ENCODE measurements at regions not wholly inside any gene's neighbourhood (a gene's known extent, or its start where the extent isn't known, plus 50 kb on each side); places are given as distances from the start of the nearest gene placed in this dataset.

DNA sequence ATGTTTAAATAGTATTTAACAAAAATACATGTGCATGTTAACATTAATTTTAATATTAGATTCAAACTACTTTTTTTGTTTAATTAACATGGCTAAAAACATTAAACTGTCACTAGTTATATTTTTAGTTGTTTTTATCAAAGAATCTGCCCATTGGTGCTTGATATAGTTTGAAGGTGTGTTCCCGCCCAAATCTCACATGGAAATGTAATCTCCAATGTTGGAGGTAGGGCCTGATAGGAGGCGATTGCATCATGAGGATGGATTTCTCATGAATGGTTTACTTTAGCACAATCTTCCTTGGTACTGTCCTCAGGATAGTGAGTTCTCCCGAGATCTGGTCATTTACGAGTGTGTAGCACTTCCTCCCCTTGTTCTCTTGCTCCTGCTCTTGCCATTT is 2459.4 kb downstream of the PCDH9 start:
- dilution Hi-C loops (cut with MboI; ENCODE audit: extremely low pct_ligation_motif_present, low sequenced_read_pairs) (no loop called here), intact Hi-C loops (cut with micrococcal nuclease) (no loop called here)
- no peak overlapping the region for H3K4me3 ChIP-seq (replicated peaks in 1 of 3; ENCODE audit: insufficient read depth in 1 of 3, low read depth in 1 of 3, low read length in 3 of 3)
- H3K27ac ChIP-seq (ENCODE audit: insufficient read depth, low read depth, low read length) = no peak overlapping the region
- H3K9ac ChIP-seq (replicated peaks; ENCODE audit: extremely low read depth, insufficient read depth, low read length) = no peak overlapping the region
- DNase-seq (ENCODE audit: low read depth, low spot score) (no peak), FAIRE-seq (no peak)
- no peaks in the 10 kb centered on the region for H3K79me2 ChIP-seq (ENCODE audit: control insufficient read depth, insufficient read depth, low read length)
- CTCF ChIA-PET = no interaction called here
- no peaks in the 10 kb centered on the region for H3K9me1 ChIP-seq (replicated peaks; ENCODE audit: control insufficient read depth, extremely low read depth, insufficient read depth, low read length)
- H2AFZ ChIP-seq (ENCODE audit: low read depth, low read length) = no peak overlapping the region
- H3K27me3 ChIP-seq (ENCODE audit: control insufficient read depth in 2 of 2, insufficient read depth in 2 of 2, low read length in 2 of 2) = no peaks in the 10 kb centered on the region
- H3K9me3 ChIP-seq (replicated peaks; ENCODE audit: control insufficient read depth, insufficient read depth, low read length) = no peaks in the 10 kb centered on the region
- peaks cover 21% of the 10 kb centered on the region for H3K4me1 ChIP-seq (ENCODE audit: control insufficient read depth, extremely low read depth, insufficient read depth, low read length)
- no peaks in the 10 kb centered on the region for H3K36me3 ChIP-seq (ENCODE audit: control insufficient read depth in 2 of 2, extremely low read depth in 1 of 2, insufficient read depth in 2 of 2, low read length in 2 of 2)
- H4K20me1 ChIP-seq (replicated peaks; ENCODE audit: control insufficient read depth, extremely low read depth, insufficient read depth, low read length) = no peaks in the 10 kb centered on the region
- TF ChIP-seq, protein P1, sequence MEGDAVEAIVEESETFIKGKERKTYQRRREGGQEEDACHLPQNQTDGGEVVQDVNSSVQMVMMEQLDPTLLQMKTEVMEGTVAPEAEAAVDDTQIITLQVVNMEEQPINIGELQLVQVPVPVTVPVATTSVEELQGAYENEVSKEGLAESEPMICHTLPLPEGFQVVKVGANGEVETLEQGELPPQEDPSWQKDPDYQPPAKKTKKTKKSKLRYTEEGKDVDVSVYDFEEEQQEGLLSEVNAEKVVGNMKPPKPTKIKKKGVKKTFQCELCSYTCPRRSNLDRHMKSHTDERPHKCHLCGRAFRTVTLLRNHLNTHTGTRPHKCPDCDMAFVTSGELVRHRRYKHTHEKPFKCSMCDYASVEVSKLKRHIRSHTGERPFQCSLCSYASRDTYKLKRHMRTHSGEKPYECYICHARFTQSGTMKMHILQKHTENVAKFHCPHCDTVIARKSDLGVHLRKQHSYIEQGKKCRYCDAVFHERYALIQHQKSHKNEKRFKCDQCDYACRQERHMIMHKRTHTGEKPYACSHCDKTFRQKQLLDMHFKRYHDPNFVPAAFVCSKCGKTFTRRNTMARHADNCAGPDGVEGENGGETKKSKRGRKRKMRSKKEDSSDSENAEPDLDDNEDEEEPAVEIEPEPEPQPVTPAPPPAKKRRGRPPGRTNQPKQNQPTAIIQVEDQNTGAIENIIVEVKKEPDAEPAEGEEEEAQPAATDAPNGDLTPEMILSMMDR (IDR thresholded peaks at IDR 0.05; ENCODE audit: extremely low read depth in 1 of 2, insufficient read depth in 1 of 2, low read depth in 1 of 2, low read length in 2 of 2) = no peak
- TF ChIP-seq EZH2 (IDR thresholded peaks at IDR 0.05; ENCODE audit: borderline replicate concordance, low read depth, low read length, severe bottlenecking) (no peak), POLR2AphosphoS5 (IDR thresholded peaks at IDR 0.05; ENCODE audit: insufficient read depth, low read depth, low read length) (no peak), GATA2 (IDR thresholded peaks at IDR 0.05; ENCODE audit: insufficient read depth, insufficient read length, low read depth, low read length) (no peak), FOS (IDR thresholded peaks at IDR 0.05; ENCODE audit: borderline replicate concordance, insufficient read depth, low read length) (no peak), JUN (IDR thresholded peaks at IDR 0.05; ENCODE audit: borderline replicate concordance, insufficient read depth, insufficient read length, low read depth) (no peak), POLR2A (IDR thresholded peaks at IDR 0.05; ENCODE audit: low read depth, low read length) (no peak), MYC (IDR thresholded peaks at IDR 0.05; ENCODE audit: low read depth, low read length) (no peak)
- TF ChIP-seq, protein P2, sequence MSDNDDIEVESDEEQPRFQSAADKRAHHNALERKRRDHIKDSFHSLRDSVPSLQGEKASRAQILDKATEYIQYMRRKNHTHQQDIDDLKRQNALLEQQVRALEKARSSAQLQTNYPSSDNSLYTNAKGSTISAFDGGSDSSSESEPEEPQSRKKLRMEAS (IDR thresholded peaks at IDR 0.05; ENCODE audit: insufficient read depth, insufficient read length) = no peak
- POLR2A ChIA-PET = no interaction called here
- no TSS peak for BruUV-seq (replicated peaks)
- no peak overlapping the region for H3K4me2 ChIP-seq (ENCODE audit: insufficient read depth, low read length)

All from endothelial cell of umbilical vein (primary cell).